BJ (cell line): ENCODE measurements at regions not wholly inside any gene's neighbourhood (a gene's known extent, or its start where the extent isn't known, plus 50 kb on each side); places are given as distances from the start of the nearest gene placed in this dataset.

ENCODE experiments used
- CTCF ChIA-PET: fragments of 350-600 bp; formaldehyde crosslinking; extraction: SDS; loops from one replicate; lab custom pipeline; 2021; ENCODE audit warnings: antibody characterized with exemption, inconsistent platforms; lab: Yijun Ruan, JAX
- POLR2A ChIA-PET: fragments of 300-600 bp; sonication (Branson Sonifier 250); formaldehyde crosslinking; extraction: SDS; loops from one replicate; lab custom pipeline; 2021; ENCODE audit warnings: antibody characterized with exemption; lab: Charles Lee
- DNase-seq: peaks from one replicate; pipeline ENCODE4 v3.0.0-alpha.2; 2011; ENCODE audit warnings: low read depth
- H3K27me3 ChIP-seq: 2 replicates; pipeline ENCODE4 v1.6.0; 2011; ENCODE audit warnings: low read length; ENCODE audit not compliant: control insufficient read depth, insufficient read depth
- H3K36me3 ChIP-seq: 2 replicates; pipeline ENCODE4 v1.5.1; 2011; ENCODE audit warnings: low read length; ENCODE audit not compliant: control insufficient read depth, insufficient read depth
- H3K4me3 ChIP-seq: 2 replicates; pipeline ENCODE4 v1.5.1; 2011; ENCODE audit warnings: low read depth, mild to moderate bottlenecking, control low read depth, low read length
- CTCF ChIP-seq: IDR thresholded peaks from 2 replicates; pipeline ENCODE4 v1.5.1; 2011; ENCODE audit warnings: low read depth, mild to moderate bottlenecking, control low read depth, inconsistent platforms, low read length, moderate library complexity; ENCODE audit not compliant: insufficient read depth

- Histone ChIP-seq H3K36me3 (no peaks in the 10 kb centered on the region), H3K4me3 (no peak overlapping the region), H3K27me3 (peaks cover 4% of the 10 kb centered on the region)
- POLR2A ChIA-PET: no interaction called here
- no peak for DNase-seq
- TF ChIP-seq CTCF: no peak
- CTCF ChIA-PET: no interaction called here
Observed at GRCh38 chr10:133000648-133001047, 58.3 kb upstream of the CFAP46 start.

GRCh38 chr10:132997517-132998265, 55.3 kb upstream of the CFAP46 start:
- TF ChIP-seq CTCF: no peak
- ChIA-PET CTCF (no interaction called here), POLR2A (no interaction called here)
- H3K36me3 ChIP-seq: no peaks in the 10 kb centered on the region
- no peak for DNase-seq
- H3K4me3 ChIP-seq: no peak overlapping the region
- no peaks in the 10 kb centered on the region for H3K27me3 ChIP-seq

GRCh38 chr10:132996603-132997343, 54.4 kb upstream of the CFAP46 start:
- no peak for TF ChIP-seq CTCF
- no peaks in the 10 kb centered on the region for H3K27me3 ChIP-seq
- CTCF ChIA-PET: interaction anchor here (0.8 kb wide), 1 partner anchor 9 kb away, joined by 3 read pairs; no protein-coding TSS in a partner anchor
- POLR2A ChIA-PET: no interaction called here
- H3K4me3 ChIP-seq: no peak overlapping the region
- no peak for DNase-seq
- no peaks in the 10 kb centered on the region for H3K36me3 ChIP-seq

- CTCF ChIA-PET: interaction anchor here (0.7 to 0.8 kb wide), 2 partner anchors 8 to 67 kb away, joined by 3 read pairs; no protein-coding TSS in a partner anchor
- POLR2A ChIA-PET: no interaction called here
Observed at GRCh38 chr10:132995909-132996602, 53.7 kb upstream of the CFAP46 start.

More at GRCh38 chr10:132995909-132996602, 53.7 kb upstream of the CFAP46 start:
- no peaks in the 10 kb centered on the region for H3K27me3 ChIP-seq
- no peaks in the 10 kb centered on the region for H3K36me3 ChIP-seq
- TF ChIP-seq CTCF: no peak
- no peak overlapping the region for H3K4me3 ChIP-seq
- no peak for DNase-seq
